Activated CD8-positive, alpha-beta T cell treated with anti-CD3 and anti-CD28 coated beads for 36 hours (primary cell): ENCODE measurements at regions not wholly inside any gene's neighbourhood (a gene's known extent, or its start where the extent isn't known, plus 50 kb on each side); places are given as distances from the start of the nearest gene placed in this dataset.

Source experiments
- ATAC-seq: fragments of 200-7000 bp; cut with Tn5 transposase; one replicate; pipeline ENCODE4 v1.10.0; 2021; ENCODE audit warnings: mild to moderate bottlenecking, moderate library complexity
- CTCF ChIA-PET: fragments of 350-600 bp; sonication (Branson Sonifier 250); formaldehyde crosslinking; loops from one replicate; lab custom pipeline; 2021; ENCODE audit warnings: antibody characterized with exemption; lab: Charles Lee
- POLR2A ChIA-PET: fragments of 350-600 bp; sonication (Branson Sonifier 250); formaldehyde crosslinking; loops from one replicate; lab custom pipeline; 2021; ENCODE audit warnings: antibody characterized with exemption; lab: Charles Lee
- DNase-seq: peaks from one replicate; pipeline ENCODE4 v3.0.0-alpha.2; 2020
- H3K27ac Mint-ChIP-seq: one replicate; pipeline ENCODE4 v1.8.0; 2021; ENCODE audit warnings: mild to moderate bottlenecking, mixed read lengths
- H3K27me3 Mint-ChIP-seq: one replicate; pipeline ENCODE4 v1.8.0; 2021; ENCODE audit warnings: mixed read lengths
- H3K36me3 Mint-ChIP-seq: one replicate; pipeline ENCODE4 v1.8.0; 2021; ENCODE audit warnings: low read depth, mixed read lengths
- H3K4me1 Mint-ChIP-seq: one replicate; pipeline ENCODE4 v1.8.0; 2021; ENCODE audit warnings: low read depth, mixed read lengths
- H3K4me3 Mint-ChIP-seq: one replicate; pipeline ENCODE4 v1.8.0; 2021; ENCODE audit warnings: mild to moderate bottlenecking, moderate library complexity, mixed read lengths
- H3K9me3 Mint-ChIP-seq: one replicate; pipeline ENCODE4 v1.8.0; 2021; ENCODE audit warnings: mixed read lengths
- CTCF ChIP-seq: fragments of 200-600 bp; IDR thresholded peaks from one replicate; pipeline ENCODE4 v1.8.0; 2022; ENCODE audit warnings: antibody characterized with exemption, mild to moderate bottlenecking
- intact Hi-C: fragments of 100-400 bp; cut with micrococcal nuclease; formaldehyde crosslinking; loops from one replicate; pipeline ENCODE4 v1.10.0; 2022

GRCh38 chr20:7741866-7742265 is 198.4 kb downstream of the HAO1 start:
- no peaks in the 10 kb centered on the region for H3K36me3 Mint-ChIP-seq
- no peaks in the 10 kb centered on the region for H3K4me1 Mint-ChIP-seq
- ATAC-seq = no peak
- ChIA-PET POLR2A (no interaction called here), CTCF (no interaction called here)
- no peaks in the 10 kb centered on the region for H3K9me3 Mint-ChIP-seq
- H3K27me3 Mint-ChIP-seq = no peaks in the 10 kb centered on the region
- no peak overlapping the region for H3K4me3 Mint-ChIP-seq
- TF ChIP-seq CTCF = no peak
- no peak for DNase-seq
- H3K27ac Mint-ChIP-seq = no peak overlapping the region
- intact Hi-C loops = no loop called here

- no peak for DNase-seq
- Mint-ChIP-seq H3K9me3 (no peaks in the 10 kb centered on the region), H3K27me3 (no peaks in the 10 kb centered on the region), H3K4me1 (no peaks in the 10 kb centered on the region), H3K4me3 (no peak overlapping the region), H3K36me3 (no peaks in the 10 kb centered on the region), H3K27ac (no peak overlapping the region)
- no peak for ATAC-seq
- ChIA-PET POLR2A (no interaction called here), CTCF (no interaction called here)
- no peak for TF ChIP-seq CTCF
- intact Hi-C loops = no loop called here
Observed at GRCh38 chr20:7742479-7742878, 197.8 kb downstream of the HAO1 start.

- no peaks in the 10 kb centered on the region for H3K27me3 Mint-ChIP-seq
- no peak for ATAC-seq
- no peak overlapping the region for H3K27ac Mint-ChIP-seq
- H3K36me3 Mint-ChIP-seq = no peaks in the 10 kb centered on the region
- no peak overlapping the region for H3K4me3 Mint-ChIP-seq
- intact Hi-C loops = no loop called here
- TF ChIP-seq CTCF = no peak
- CTCF ChIA-PET = no interaction called here
- POLR2A ChIA-PET = no interaction called here
- H3K9me3 Mint-ChIP-seq = no peaks in the 10 kb centered on the region
- no peak for DNase-seq
- no peaks in the 10 kb centered on the region for H3K4me1 Mint-ChIP-seq
Observed at GRCh38 chr20:7744411-7744810, 195.8 kb downstream of the HAO1 start.

GRCh38 chr20:7748624-7749023 is 191.6 kb downstream of the HAO1 start:
- no peaks in the 10 kb centered on the region for H3K9me3 Mint-ChIP-seq
- POLR2A ChIA-PET = no interaction called here
- DNase-seq (no peak), ATAC-seq (no peak)
- no peaks in the 10 kb centered on the region for H3K4me1 Mint-ChIP-seq
- CTCF ChIA-PET = no interaction called here
- intact Hi-C loops = no loop called here
- H3K4me3 Mint-ChIP-seq = no peak overlapping the region
- H3K36me3 Mint-ChIP-seq = no peaks in the 10 kb centered on the region
- H3K27me3 Mint-ChIP-seq = no peaks in the 10 kb centered on the region
- no peak for TF ChIP-seq CTCF
- no peak overlapping the region for H3K27ac Mint-ChIP-seq

GRCh38 chr20:7754102-7754501 is 186.2 kb downstream of the HAO1 start:
- no peak for ATAC-seq
- H3K4me3 Mint-ChIP-seq = no peak overlapping the region

More at GRCh38 chr20:7754102-7754501, 186.2 kb downstream of the HAO1 start:
- TF ChIP-seq CTCF = no peak
- Mint-ChIP-seq H3K27me3 (no peaks in the 10 kb centered on the region), H3K4me1 (no peaks in the 10 kb centered on the region), H3K36me3 (no peaks in the 10 kb centered on the region), H3K9me3 (no peaks in the 10 kb centered on the region), H3K27ac (no peak overlapping the region)
- no peak for DNase-seq
- ChIA-PET POLR2A (no interaction called here), CTCF (no interaction called here)
- intact Hi-C loops = no loop called here
